Left ventricle myocardium inferior (tissue), 1 donor: ENCODE measurements at regions not wholly inside any gene's neighbourhood (a gene's known extent, or its start where the extent isn't known, plus 50 kb on each side); places are given as distances from the start of the nearest gene placed in this dataset.
"Not testable (repeated sequence)": the region's sequence is repeated elsewhere in the genome, so short reads cannot be mapped to it uniquely, and the experiment has no call there.

Experiments used
- DNase-seq: peaks from one replicate; pipeline ENCODE4 v3.0.0-alpha.2; 2020
- H3K27ac ChIP-seq: fragments of 200-600 bp; replicated peaks from 2 replicates; pipeline ENCODE4 v1.8.0; 2021
- H3K27me3 ChIP-seq: fragments of 200-600 bp; 2 replicates; pipeline ENCODE4 v1.8.0; 2021; ENCODE audit warnings: low read depth
- H3K36me3 ChIP-seq: fragments of 200-600 bp; 2 replicates; pipeline ENCODE4 v1.8.0; 2021
- H3K4me1 ChIP-seq: fragments of 200-600 bp; 2 replicates; pipeline ENCODE4 v1.8.0; 2021
- H3K4me3 ChIP-seq: fragments of 200-600 bp; 2 replicates; pipeline ENCODE4 v1.8.0; 2021; ENCODE audit warnings: mild to moderate bottlenecking, moderate library complexity
- H3K9me3 ChIP-seq: fragments of 200-600 bp; replicated peaks from 2 replicates; pipeline ENCODE4 v1.8.0; 2021
- CTCF ChIP-seq: fragments of 200-600 bp; IDR thresholded peaks from 2 replicates; pipeline ENCODE4 v1.8.0; 2021; ENCODE audit warnings: antibody characterized with exemption, mild to moderate bottlenecking, borderline replicate concordance
- intact Hi-C: fragments of 100-400 bp; cut with micrococcal nuclease; formaldehyde crosslinking; loops from one replicate; pipeline ENCODE4 v1.11.0; 2022
- donor health status: DM: no; HTN: yes; CAD: no; lungs with severe emphysema.

- H3K27me3 ChIP-seq, result peaks cover 70% of the 10 kb centered on the region
- no peaks in the 10 kb centered on the region for H3K9me3 ChIP-seq
- intact Hi-C loops, result no loop called here
- H3K4me3 ChIP-seq, result no peak overlapping the region
- TF ChIP-seq CTCF, result no peak
- H3K4me1 ChIP-seq, result no peaks in the 10 kb centered on the region
- DNase-seq, result no peak
- H3K27ac ChIP-seq, result no peak overlapping the region
- H3K36me3 ChIP-seq, result no peaks in the 10 kb centered on the region
Observed at GRCh38 chr1:22333516-22334121, 118.0 kb upstream of the ZBTB40 start.

- intact Hi-C loops, result no loop called here
- H3K27ac ChIP-seq, result no peak overlapping the region
- no peaks in the 10 kb centered on the region for H3K36me3 ChIP-seq
- no peaks in the 10 kb centered on the region for H3K4me1 ChIP-seq
- TF ChIP-seq CTCF, result no peak
- H3K4me3 ChIP-seq, result no peak overlapping the region
- no peaks in the 10 kb centered on the region for H3K9me3 ChIP-seq
- no peak for DNase-seq
- H3K27me3 ChIP-seq, result peaks cover 70% of the 10 kb centered on the region
Observed at GRCh38 chr1:22334860-22335550, 116.6 kb upstream of the ZBTB40 start.

- H3K9me3 ChIP-seq, intact Hi-C loops, H3K36me3 ChIP-seq, H3K4me3 ChIP-seq, H3K27ac ChIP-seq, H3K4me1 ChIP-seq, DNase-seq: not testable (repeated sequence)
- H3K27me3 ChIP-seq, result peaks cover 70% of the 10 kb centered on the region
Observed at GRCh38 chr1:22336274-22336673, 115.4 kb upstream of the ZBTB40 start.

GRCh38 chr1:22336696-22337545 lies 114.7 kb upstream of the ZBTB40 start:
- H3K4me3 ChIP-seq, DNase-seq, intact Hi-C loops, H3K36me3 ChIP-seq, H3K27ac ChIP-seq, H3K4me1 ChIP-seq, H3K9me3 ChIP-seq: not testable (repeated sequence)
- peaks cover 72% of the 10 kb centered on the region for H3K27me3 ChIP-seq

- peaks cover 5% of the 10 kb centered on the region for H3K4me1 ChIP-seq
- no peak for DNase-seq
- H3K27me3 ChIP-seq, result peaks cover 72% of the 10 kb centered on the region
- H3K27ac ChIP-seq, result no peak overlapping the region
- intact Hi-C loops, result no loop called here
- H3K4me3 ChIP-seq, result no peak overlapping the region
- no peaks in the 10 kb centered on the region for H3K36me3 ChIP-seq
- H3K9me3 ChIP-seq, result no peaks in the 10 kb centered on the region
- no peak for TF ChIP-seq CTCF
Observed at GRCh38 chr1:22338071-22338765, 113.4 kb upstream of the ZBTB40 start.

- TF ChIP-seq CTCF, result no peak
- DNase-seq, result no peak
- intact Hi-C loops, result no loop called here
- no peak overlapping the region for H3K27ac ChIP-seq
- H3K4me3 ChIP-seq, result no peak overlapping the region
- peaks cover 5% of the 10 kb centered on the region for H3K4me1 ChIP-seq
- H3K27me3 ChIP-seq, result peaks cover 81% of the 10 kb centered on the region
- H3K9me3 ChIP-seq, result no peaks in the 10 kb centered on the region
- H3K36me3 ChIP-seq, result no peaks in the 10 kb centered on the region
Observed at GRCh38 chr1:22339237-22339636, 112.4 kb upstream of the ZBTB40 start.
